Spleen (tissue), 11 donors: ENCODE measurements at regions not wholly inside any gene's neighbourhood (a gene's known extent, or its start where the extent isn't known, plus 50 kb on each side); places are given as distances from the start of the nearest gene placed in this dataset.
"Not testable (repeated sequence)": the region's sequence is repeated elsewhere in the genome, so short reads cannot be mapped to it uniquely, and the experiment has no call there.

Source experiments
- DNase-seq: peaks from one replicate; pipeline ENCODE4 v3.0.0-alpha.2; 2020
- H3K27ac ChIP-seq, 8 donors: fragments of 200-600 bp; sonication (generic) in 7 of 8; 1 replicate in 4 of 8; 2 replicates in 4 of 8; pipeline versions ENCODE4 v1.5.0 to v1.8.0; 2016 to 2021; ENCODE audit warnings: inconsistent platforms in 4 of 8, mild to moderate bottlenecking in 4 of 8, moderate library complexity in 1 of 8
- H3K27me3 ChIP-seq, 7 donors: fragments of 200-600 bp; sonication (generic) in 6 of 7; replicated peaks in 1 of 7; 1 replicate in 4 of 7; 2 replicates in 3 of 7; pipeline versions ENCODE4 v1.5.0 to v1.8.0; 2016 to 2021; ENCODE audit warnings: inconsistent platforms in 3 of 7, mild to moderate bottlenecking in 1 of 7
- H3K36me3 ChIP-seq, 6 donors: fragments of 200-600 bp; sonication (generic) in 5 of 6; 1 replicate in 4 of 6; 2 replicates in 2 of 6; pipeline versions ENCODE4 v1.5.0 to v1.8.0; 2016 to 2021; ENCODE audit warnings: inconsistent platforms in 2 of 6
- H3K4me1 ChIP-seq, 6 donors: fragments of 200-600 bp; sonication (generic) in 5 of 6; 1 replicate in 3 of 6; 2 replicates in 3 of 6; pipeline versions ENCODE4 v1.5.0 to v1.8.0; 2016 to 2021; ENCODE audit warnings: inconsistent platforms in 3 of 6
- H3K4me3 ChIP-seq, 8 donors: fragments of 200-600 bp; sonication (generic) in 7 of 8; 1 replicate in 4 of 8; 2 replicates in 4 of 8; pipeline versions ENCODE4 v1.5.0 to v1.8.0; 2016 to 2021; ENCODE audit warnings: inconsistent platforms in 4 of 8, mild to moderate bottlenecking in 4 of 8, moderate library complexity in 2 of 8
- H3K9me3 ChIP-seq, 8 donors: fragments of 200-600 bp; sonication (generic) in 7 of 8; 1 replicate in 4 of 8; 2 replicates in 4 of 8; pipeline versions ENCODE4 v1.5.0 to v1.8.0; 2016 to 2021; ENCODE audit warnings: inconsistent platforms in 4 of 8
- CTCF ChIP-seq, 11 experiments: fragments of 200-600 bp in 7 of 11; fragments of 450-650 bp in 4 of 11; sonication (generic) in 4 of 11; IDR thresholded peaks in 8 of 11; conservative IDR thresholded peaks in 3 of 11; 1 replicate in 7 of 11; 2 replicates in 4 of 11; pipeline versions ENCODE4 v1.4.0 to v1.8.0; 2016 to 2021; ENCODE audit warnings: antibody characterized with exemption in 11 of 11, inconsistent platforms in 4 of 11, mild to moderate bottlenecking in 1 of 11
- POLR2A ChIP-seq, 3 donors: fragments of 450-650 bp; IDR thresholded peaks; one replicate each; pipeline ENCODE4 v1.5.1; 2017; ENCODE audit warnings: antibody characterized with exemption in 3 of 3, mild to moderate bottlenecking in 1 of 3
- POLR2AphosphoS5 ChIP-seq, 3 donors: sonication (generic); formaldehyde crosslinking; IDR thresholded peaks; one replicate each; pipeline ENCODE4 v1.5.1; 2017; ENCODE audit warnings: antibody characterized with exemption in 3 of 3
- WGBS, 5 donors: extraction: QIAGEN DNeasy Blood & Tissue Kit in 3 of 5; methylation state at CpG; one replicate each; pipeline versions ENCODE4 v1.1.5 to v1.1.7; 2013 to 2018; 5-methylcytosine and 5-hydroxymethylcytosine counted together
- intact Hi-C: fragments of 100-400 bp; cut with DNase I; formaldehyde crosslinking; loops from one replicate; pipeline ENCODE4 v1.15.0; 2023; ENCODE audit warnings: low total_unique reads
- donor health status: healthy with polysubstance abuse.
- donor health status: DM: no; HTN: no; CAD: no; lungs with moderate emphysema.
- donor health status: DM: no; HTN: no; CAD: no.
- donor health status: Bipolar disorder and iron deficiency.
- donor health status: healthy.
- donor health status: DM: no; HTN: no; CAD: no.
- donor health status: DM: yes; HTN: yes; CAD: no.

- H3K36me3 ChIP-seq, result no peaks in the 10 kb centered on the region
- DNase-seq, result no peak
- peaks cover 0 to 16% (median 2%) of the 10 kb centered on the region in 6 donors for H3K4me1 ChIP-seq
- WGBS, 5 donors, result 43 to 53% (median 49%) methylated on average over 9 of the region's 9 CpGs
- H3K9me3 ChIP-seq, result no peaks in the 10 kb centered on the region
- TF ChIP-seq POLR2AphosphoS5 (IDR thresholded peaks at IDR 0.05) (no peak), POLR2A (IDR thresholded peaks at IDR 0.05) (no peak), CTCF (IDR thresholded peaks at IDR 0.05 in 8 of 11, conservative IDR thresholded peaks at IDR 0.05 in 3 of 11) (no peak)
- H3K27ac ChIP-seq, result peak overlapping the region in 3 of 8 donors; percentile 51 to 56 (median 54)
- intact Hi-C loops, result no loop called here
- H3K4me3 ChIP-seq, result no peak overlapping the region
- H3K27me3 ChIP-seq, result no peaks in the 10 kb centered on the region
Measured at GRCh38 chr7:65453341-65454030, 79.8 kb downstream of the ZNF92 start.

GRCh38 chr7:65454469-65454868, 80.8 kb downstream of the ZNF92 start:
- Histone ChIP-seq H3K4me3 (no peak overlapping the region), H3K36me3 (no peaks in the 10 kb centered on the region), H3K4me1 (peaks cover 0 to 13% (median 2%) of the 10 kb centered on the region in 6 donors), H3K9me3 (no peaks in the 10 kb centered on the region), H3K27me3 (no peaks in the 10 kb centered on the region), H3K27ac (peak overlapping the region in 3 of 8 donors; percentile 51 to 56 (median 54))
- intact Hi-C loops, result no loop called here
- no peak for DNase-seq
- TF ChIP-seq POLR2A (IDR thresholded peaks at IDR 0.05) (no peak), CTCF (IDR thresholded peaks at IDR 0.05 in 8 of 11, conservative IDR thresholded peaks at IDR 0.05 in 3 of 11) (no peak), POLR2AphosphoS5 (IDR thresholded peaks at IDR 0.05) (no peak)

- 72 to 80% (median 73%) methylated on average over 4 of the region's 4 CpGs for WGBS, 5 donors
- H3K27me3 ChIP-seq, DNase-seq, intact Hi-C loops, H3K9me3 ChIP-seq, H3K4me3 ChIP-seq, H3K36me3 ChIP-seq: not testable (repeated sequence)
- H3K4me1 ChIP-seq, result peaks cover 0 to 10% (median 2%) of the 10 kb centered on the region in 6 donors
- peak overlapping the region in 2 of 8 donors; percentile 54 to 56 for H3K27ac ChIP-seq
Measured at GRCh38 chr7:65455050-65455449, 81.4 kb downstream of the ZNF92 start.

- Histone ChIP-seq H3K9me3 (no peaks in the 10 kb centered on the region), H3K27me3 (no peaks in the 10 kb centered on the region), H3K4me3 (no peak overlapping the region), H3K36me3 (no peaks in the 10 kb centered on the region), H3K4me1 (peaks cover 0 to 10% (median 2%) of the 10 kb centered on the region in 6 donors), H3K27ac (no peak overlapping the region)
- intact Hi-C loops, result no loop called here
- no peak for TF ChIP-seq CTCF (IDR thresholded peaks at IDR 0.05 in 8 of 11, conservative IDR thresholded peaks at IDR 0.05 in 3 of 11)
- no peak for TF ChIP-seq POLR2AphosphoS5 (IDR thresholded peaks at IDR 0.05)
- no peak for TF ChIP-seq POLR2A (IDR thresholded peaks at IDR 0.05)
- WGBS, 5 donors, result 83 to 92% (median 90%) methylated on average over 5 of the region's 5 CpGs
- DNase-seq, result no peak
Measured at GRCh38 chr7:65457705-65458104, 84.0 kb downstream of the ZNF92 start.
